A549 (cell line): ENCODE measurements at regions not wholly inside any gene's neighbourhood (a gene's known extent, or its start where the extent isn't known, plus 50 kb on each side); places are given as distances from the start of the nearest gene placed in this dataset.

ENCODE experiments used
- ATAC-seq, 2 experiments: fragments of 200-7000 bp in 1 of 2; fragments of >200 bp in 1 of 2; cut with Nextera tagmentation in 1 of 2; cut with Tn5 transposase in 1 of 2; 3 replicates each; pipeline versions ENCODE4 v1.8.0 to v1.9.1; 2018 to 2020; ENCODE audit warnings: mild to moderate bottlenecking in 1 of 2, moderate library complexity in 1 of 2
- CTCF ChIA-PET: fragments of 300-600 bp; sonication (Branson Sonifier 250); formaldehyde crosslinking; extraction: SDS; loops from one replicate; lab custom pipeline; 2021; ENCODE audit warnings: antibody characterized with exemption, inconsistent platforms; lab: Yijun Ruan, JAX
- POLR2A ChIA-PET: fragments of 350-600 bp; formaldehyde crosslinking; extraction: SDS; loops from one replicate; lab custom pipeline; 2021; ENCODE audit warnings: antibody characterized with exemption, inconsistent platforms; lab: Yijun Ruan, JAX
- DNase-seq, 2 experiments: peaks; one replicate each; pipeline versions ENCODE4 v3.0.0 to v3.0.0-alpha.2; 2011 to 2016; ENCODE audit warnings: low read depth in 1 of 2, low spot score in 1 of 2
- FAIRE-seq: peaks from 2 replicates; lab custom pipeline; 2011; peaks lifted over from hg19 to GRCh38; lab: Jason Lieb, UNC
- H3K27ac ChIP-seq, 2 experiments: fragments of >200 bp; sonication (Bioruptor Twin); formaldehyde crosslinking; 3 replicates each; pipeline ENCODE4 v1.5.1; 2016 to 2017
- H3K4me1 ChIP-seq: fragments of >200 bp; sonication (Bioruptor Twin); formaldehyde crosslinking; 3 replicates; pipeline ENCODE4 v1.6.1; 2016
- H3K4me2 ChIP-seq: fragments of >200 bp; sonication (Bioruptor Twin); formaldehyde crosslinking; 3 replicates; pipeline ENCODE4 v1.6.1; 2016
- H3K4me3 ChIP-seq: fragments of >200 bp; sonication (Bioruptor Twin); formaldehyde crosslinking; 3 replicates; pipeline ENCODE4 v1.5.1; 2016
- H3K9me3 ChIP-seq: fragments of >200 bp; sonication (Bioruptor Twin); formaldehyde crosslinking; 3 replicates; pipeline ENCODE4 v1.6.1; 2016
- CHD2 ChIP-seq: fragments of 150-350 bp; IDR thresholded peaks from 2 replicates; pipeline ENCODE4 v1.6.1; 2014; ENCODE audit warnings: low read length; ENCODE audit not compliant: partially characterized antibody
- EHF ChIP-seq: fragments of 250-450 bp; sonication (Bioruptor Pico); IDR thresholded peaks from 2 replicates; pipeline ENCODE4 v1.5.0; 2020; ENCODE audit warnings: mild to moderate bottlenecking
- HDAC2 ChIP-seq: fragments of 200-600 bp; sonication (generic); IDR thresholded peaks from 2 replicates; pipeline ENCODE4 v1.6.1; 2016
- HEYL ChIP-seq: fragments of 250-450 bp; sonication (Bioruptor Pico); IDR thresholded peaks from 2 replicates; pipeline ENCODE4 v1.8.0; 2021; ENCODE audit warnings: mild to moderate bottlenecking, moderate library complexity
- HOXB5 ChIP-seq: fragments of 250-450 bp; sonication (Bioruptor Pico); IDR thresholded peaks from 2 replicates; pipeline ENCODE4 v1.5.0; 2020; ENCODE audit warnings: mild to moderate bottlenecking, moderate library complexity
- KDM1A ChIP-seq: fragments of 200-600 bp; sonication (generic); IDR thresholded peaks from 2 replicates; pipeline ENCODE4 v1.6.1; 2016; ENCODE audit warnings: low read depth, mild to moderate bottlenecking
- KDM5A ChIP-seq: fragments of 200-600 bp; sonication (generic); IDR thresholded peaks from 2 replicates; pipeline ENCODE4 v1.6.1; 2016; ENCODE audit warnings: antibody characterized with exemption, mild to moderate bottlenecking
- MAFK ChIP-seq: fragments of 450-650 bp; IDR thresholded peaks from 2 replicates; pipeline ENCODE4 v1.6.1; 2014; ENCODE audit not compliant: partially characterized antibody
- MAZ ChIP-seq: fragments of 150-350 bp; IDR thresholded peaks from 2 replicates; pipeline ENCODE4 v1.6.1; 2014; ENCODE audit warnings: antibody characterized with exemption, low read depth, low read length, borderline replicate concordance
- NFE2L2 ChIP-seq: fragments of 150-350 bp; conservative IDR thresholded peaks from 2 replicates; pipeline ENCODE4 v1.6.1; 2014; ENCODE audit warnings: low read length
- NPAS2 ChIP-seq: fragments of 250-450 bp; sonication (Bioruptor Pico); IDR thresholded peaks from 2 replicates; pipeline ENCODE4 v1.8.0; 2022; ENCODE audit warnings: mild to moderate bottlenecking, moderate library complexity, borderline replicate concordance
- NR3C1 ChIP-seq: fragments of >200 bp; sonication (Bioruptor Twin); formaldehyde crosslinking; IDR thresholded peaks from 3 replicates; pipeline ENCODE4 v1.6.1; 2017
- POLR2AphosphoS2 ChIP-seq: conservative IDR thresholded peaks from 2 replicates; pipeline ENCODE4 v1.6.1; 2012; ENCODE audit warnings: low read length, improper control_type of control experiment, inconsistent platforms
- TFCP2L1 ChIP-seq: fragments of 250-450 bp; sonication (Bioruptor Pico); IDR thresholded peaks from 2 replicates; pipeline ENCODE4 v1.5.0; 2021; ENCODE audit warnings: mild to moderate bottlenecking
- ZFP36 ChIP-seq: fragments of 450-650 bp; IDR thresholded peaks from 2 replicates; pipeline ENCODE4 v1.6.1; 2014; ENCODE audit warnings: borderline replicate concordance; ENCODE audit not compliant: partially characterized antibody
- ZSCAN20 ChIP-seq: fragments of 250-450 bp; sonication (Bioruptor Pico); IDR thresholded peaks from 2 replicates; pipeline ENCODE4 v1.8.0; 2022; ENCODE audit warnings: mild to moderate bottlenecking, moderate library complexity
- WGBS: methylation state at CpG from one replicate; pipeline ENCODE4 v1.1.6; 2017; ENCODE audit errors: missing lambda C conversion rate; 5-methylcytosine and 5-hydroxymethylcytosine counted together
- TF ChIP-seq, protein P1 (sequence below): fragments of 200-600 bp; sonication (generic); IDR thresholded peaks from 2 replicates; pipeline ENCODE4 v1.6.1; 2016; ENCODE audit warnings: antibody characterized with exemption, mild to moderate bottlenecking, moderate library complexity
- TF ChIP-seq, protein P2 (sequence below): IDR thresholded peaks from 2 replicates; pipeline ENCODE4 v1.6.1; 2012
- TF ChIP-seq, protein P3 (sequence below): IDR thresholded peaks from 2 replicates; pipeline ENCODE4 v1.6.1; 2012
- TF ChIP-seq, protein P4 (sequence below): fragments of 250-450 bp; sonication (Bioruptor Pico); IDR thresholded peaks from 2 replicates; pipeline ENCODE4 v1.5.0; 2020; ENCODE audit warnings: low read depth, mild to moderate bottlenecking, moderate library complexity
- TF ChIP-seq, protein P5 (sequence below): fragments of >200 bp; sonication (Bioruptor Twin); formaldehyde crosslinking; IDR thresholded peaks from 2 replicates; pipeline ENCODE4 v1.6.1; 2016

DNA sequence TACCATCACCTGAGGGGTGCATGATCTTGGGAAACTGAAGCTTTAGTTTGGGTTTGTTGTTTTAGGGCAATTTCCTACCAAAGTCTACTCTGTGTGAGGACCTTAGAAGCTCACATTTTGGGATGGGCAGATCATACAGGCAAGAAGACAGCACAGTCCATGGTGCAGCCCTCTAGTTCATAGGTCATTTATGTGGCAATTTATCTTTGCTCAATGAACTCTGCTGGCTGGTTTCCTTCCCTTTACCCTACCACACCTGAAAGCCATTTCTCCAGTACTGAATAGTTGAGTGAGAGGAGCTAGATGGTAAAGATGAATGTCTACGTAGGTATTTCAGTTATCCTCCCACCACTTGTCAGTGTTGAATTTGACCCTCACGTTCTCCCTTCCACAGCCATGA is 87.5 kb upstream of the KLF12 start:
- Histone ChIP-seq H3K9me3 (no peaks in the 10 kb centered on the region), H3K4me2 (no peak overlapping the region), H3K27ac (no peak overlapping the region), H3K4me1 (no peaks in the 10 kb centered on the region), H3K4me3 (no peak overlapping the region)
- WGBS = 63% methylated on average over 2 of the region's 2 CpGs
- TF ChIP-seq, protein P1, sequence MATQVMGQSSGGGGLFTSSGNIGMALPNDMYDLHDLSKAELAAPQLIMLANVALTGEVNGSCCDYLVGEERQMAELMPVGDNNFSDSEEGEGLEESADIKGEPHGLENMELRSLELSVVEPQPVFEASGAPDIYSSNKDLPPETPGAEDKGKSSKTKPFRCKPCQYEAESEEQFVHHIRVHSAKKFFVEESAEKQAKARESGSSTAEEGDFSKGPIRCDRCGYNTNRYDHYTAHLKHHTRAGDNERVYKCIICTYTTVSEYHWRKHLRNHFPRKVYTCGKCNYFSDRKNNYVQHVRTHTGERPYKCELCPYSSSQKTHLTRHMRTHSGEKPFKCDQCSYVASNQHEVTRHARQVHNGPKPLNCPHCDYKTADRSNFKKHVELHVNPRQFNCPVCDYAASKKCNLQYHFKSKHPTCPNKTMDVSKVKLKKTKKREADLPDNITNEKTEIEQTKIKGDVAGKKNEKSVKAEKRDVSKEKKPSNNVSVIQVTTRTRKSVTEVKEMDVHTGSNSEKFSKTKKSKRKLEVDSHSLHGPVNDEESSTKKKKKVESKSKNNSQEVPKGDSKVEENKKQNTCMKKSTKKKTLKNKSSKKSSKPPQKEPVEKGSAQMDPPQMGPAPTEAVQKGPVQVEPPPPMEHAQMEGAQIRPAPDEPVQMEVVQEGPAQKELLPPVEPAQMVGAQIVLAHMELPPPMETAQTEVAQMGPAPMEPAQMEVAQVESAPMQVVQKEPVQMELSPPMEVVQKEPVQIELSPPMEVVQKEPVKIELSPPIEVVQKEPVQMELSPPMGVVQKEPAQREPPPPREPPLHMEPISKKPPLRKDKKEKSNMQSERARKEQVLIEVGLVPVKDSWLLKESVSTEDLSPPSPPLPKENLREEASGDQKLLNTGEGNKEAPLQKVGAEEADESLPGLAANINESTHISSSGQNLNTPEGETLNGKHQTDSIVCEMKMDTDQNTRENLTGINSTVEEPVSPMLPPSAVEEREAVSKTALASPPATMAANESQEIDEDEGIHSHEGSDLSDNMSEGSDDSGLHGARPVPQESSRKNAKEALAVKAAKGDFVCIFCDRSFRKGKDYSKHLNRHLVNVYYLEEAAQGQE = no peak
- TF ChIP-seq, protein P2, sequence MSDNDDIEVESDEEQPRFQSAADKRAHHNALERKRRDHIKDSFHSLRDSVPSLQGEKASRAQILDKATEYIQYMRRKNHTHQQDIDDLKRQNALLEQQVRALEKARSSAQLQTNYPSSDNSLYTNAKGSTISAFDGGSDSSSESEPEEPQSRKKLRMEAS = no peak
- TF ChIP-seq HDAC2 (no peak), NFE2L2 (no peak), ZSCAN20 (CRISPR knock-in tag) (no peak), KDM5A (no peak), NPAS2 (no peak), NR3C1 (no peak), POLR2AphosphoS2 (no peak)
- TF ChIP-seq, protein P3, sequence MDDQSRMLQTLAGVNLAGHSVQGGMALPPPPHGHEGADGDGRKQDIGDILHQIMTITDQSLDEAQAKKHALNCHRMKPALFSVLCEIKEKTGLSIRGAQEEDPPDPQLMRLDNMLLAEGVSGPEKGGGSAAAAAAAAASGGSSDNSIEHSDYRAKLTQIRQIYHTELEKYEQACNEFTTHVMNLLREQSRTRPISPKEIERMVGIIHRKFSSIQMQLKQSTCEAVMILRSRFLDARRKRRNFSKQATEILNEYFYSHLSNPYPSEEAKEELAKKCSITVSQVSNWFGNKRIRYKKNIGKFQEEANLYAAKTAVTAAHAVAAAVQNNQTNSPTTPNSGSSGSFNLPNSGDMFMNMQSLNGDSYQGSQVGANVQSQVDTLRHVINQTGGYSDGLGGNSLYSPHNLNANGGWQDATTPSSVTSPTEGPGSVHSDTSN = no peak
- DNase-seq (no peak), FAIRE-seq (no peak), ATAC-seq (no peak)
- ChIA-PET POLR2A (no interaction called here), CTCF (no interaction called here)

DNA sequence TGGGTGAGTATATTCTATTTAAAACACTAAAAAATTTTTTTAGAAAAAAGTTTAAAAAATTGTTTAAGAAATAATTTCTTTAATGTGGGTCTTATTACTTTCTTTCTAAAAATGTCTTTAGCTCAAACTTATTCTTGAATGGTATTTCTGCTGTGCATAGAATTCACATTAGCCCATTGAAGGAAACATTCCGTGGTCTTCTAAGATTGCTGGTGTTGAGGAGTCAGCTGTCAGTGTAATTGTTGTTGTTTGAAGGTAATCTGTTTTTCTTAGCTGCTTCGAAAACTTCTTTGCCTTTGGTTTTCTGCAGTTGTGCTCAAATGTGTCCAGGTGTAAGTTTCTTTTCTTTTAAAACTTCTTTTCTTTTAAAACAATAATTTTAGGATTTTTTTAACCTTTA is 85.4 kb upstream of the KLF12 start:
- no peaks in the 10 kb centered on the region for H3K4me1 ChIP-seq
- H3K4me3 ChIP-seq = no peak overlapping the region
- no peak for ATAC-seq
- ChIA-PET POLR2A (no interaction called here), CTCF (no interaction called here)
- no peak overlapping the region for H3K27ac ChIP-seq
- 36% methylated on average over 2 of the region's 2 CpGs for WGBS
- no peaks in the 10 kb centered on the region for H3K9me3 ChIP-seq
- H3K4me2 ChIP-seq = no peak overlapping the region
- TF ChIP-seq, protein P4, sequence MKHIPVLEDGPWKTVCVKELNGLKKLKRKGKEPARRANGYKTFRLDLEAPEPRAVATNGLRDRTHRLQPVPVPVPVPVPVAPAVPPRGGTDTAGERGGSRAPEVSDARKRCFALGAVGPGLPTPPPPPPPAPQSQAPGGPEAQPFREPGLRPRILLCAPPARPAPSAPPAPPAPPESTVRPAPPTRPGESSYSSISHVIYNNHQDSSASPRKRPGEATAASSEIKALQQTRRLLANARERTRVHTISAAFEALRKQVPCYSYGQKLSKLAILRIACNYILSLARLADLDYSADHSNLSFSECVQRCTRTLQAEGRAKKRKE (CRISPR knock-in tag) = no peak
- no peak for TF ChIP-seq EHF (CRISPR knock-in tag)
- TF ChIP-seq MAFK = no peak
- TF ChIP-seq KDM1A = no peak
- TF ChIP-seq, protein P1 = no peak
- no peak for TF ChIP-seq POLR2AphosphoS2
- no peak for TF ChIP-seq NR3C1
- TF ChIP-seq HOXB5 = no peak
- TF ChIP-seq, protein P5, sequence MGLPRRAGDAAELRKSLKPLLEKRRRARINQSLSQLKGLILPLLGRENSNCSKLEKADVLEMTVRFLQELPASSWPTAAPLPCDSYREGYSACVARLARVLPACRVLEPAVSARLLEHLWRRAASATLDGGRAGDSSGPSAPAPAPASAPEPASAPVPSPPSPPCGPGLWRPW = no peak
- no peak for TF ChIP-seq HEYL (CRISPR knock-in tag)
- no peak for TF ChIP-seq TFCP2L1 (CRISPR knock-in tag)
- no peak for TF ChIP-seq CHD2
- TF ChIP-seq ZSCAN20 (CRISPR knock-in tag) = no peak
- no peak for TF ChIP-seq MAZ
- TF ChIP-seq ZFP36 = no peak
- DNase-seq = no peak
- FAIRE-seq = no peak
